M059J (cell line): ENCODE measurements at regions not wholly inside any gene's neighbourhood (a gene's known extent, or its start where the extent isn't known, plus 50 kb on each side); places are given as distances from the start of the nearest gene placed in this dataset.
A peak's percentile ranks its signal among the peaks of the same experiment; 100 is the strongest.

Experiments used
- DNase-seq: peaks from one replicate; pipeline ENCODE4 v3.0.0-alpha.2; 2012; ENCODE audit warnings: low read depth

DNA sequence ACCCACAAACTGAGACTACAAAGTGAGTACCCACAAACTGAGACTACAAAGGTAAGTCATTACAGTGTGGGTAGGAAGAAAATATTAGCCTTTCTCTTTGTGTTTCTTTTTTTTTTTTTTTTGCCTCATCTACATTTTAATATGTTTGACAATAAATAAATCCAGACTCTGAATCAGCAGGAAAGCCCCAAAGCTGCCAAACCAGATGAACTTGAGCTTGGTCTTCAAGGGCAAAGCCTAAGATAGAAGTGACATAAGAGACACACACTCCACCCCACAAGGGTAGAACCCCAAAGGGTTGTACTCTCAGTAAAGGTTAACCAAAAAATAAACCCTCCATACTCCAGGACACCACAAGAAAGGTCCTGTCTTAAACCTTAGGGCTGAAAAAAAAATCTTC is 326.8 kb upstream of the ARID1B start:
- DNase-seq, result no peak

DNA sequence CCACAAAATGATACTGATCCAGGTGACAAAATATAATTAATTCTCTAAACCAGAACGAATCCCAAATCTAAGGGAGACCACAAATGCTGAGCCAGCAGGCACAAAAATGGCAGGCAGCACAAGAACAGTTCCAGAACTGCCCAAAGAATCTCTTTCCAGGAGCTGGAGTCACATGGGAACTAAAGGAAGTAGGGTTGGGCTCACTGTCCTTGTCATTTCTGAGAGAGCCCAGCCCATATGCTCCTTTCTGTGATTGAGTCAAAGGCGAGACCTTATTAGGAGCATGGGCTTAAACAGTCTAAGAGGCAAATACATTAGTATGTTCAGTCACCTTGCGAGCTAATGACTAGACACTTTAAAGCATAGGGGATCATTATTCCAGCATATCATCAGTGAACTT is 327.6 kb upstream of the ARID1B start:
- peak; percentile 30 for DNase-seq

DNA sequence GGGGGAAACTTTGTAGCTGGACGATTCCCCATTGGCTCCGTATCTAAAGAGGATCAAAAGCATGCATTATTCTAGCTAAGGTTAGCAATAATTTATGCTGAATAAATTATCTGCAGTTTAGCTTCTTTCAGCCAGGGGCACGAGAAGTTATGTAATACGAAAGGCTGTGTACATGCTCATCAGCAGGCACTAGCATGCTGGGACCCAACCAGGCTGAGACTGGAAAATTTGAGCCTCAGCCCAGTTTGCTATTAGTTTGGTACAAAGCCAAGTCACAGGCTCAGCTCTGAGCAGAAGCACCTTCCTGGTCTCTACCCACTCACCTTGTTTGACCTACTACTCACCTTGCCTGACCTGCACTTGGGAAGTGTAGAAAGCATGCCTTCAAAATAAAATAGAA is 328.1 kb upstream of the ARID1B start:
- peak; percentile 18 for DNase-seq

GRCh38 chr6:156448579-156448978 is 328.6 kb upstream of the ARID1B start:
- DNase-seq, result no peak

GRCh38 chr6:156440688-156441087 is 336.5 kb upstream of the ARID1B start:
- DNase-seq, result no peak

DNA sequence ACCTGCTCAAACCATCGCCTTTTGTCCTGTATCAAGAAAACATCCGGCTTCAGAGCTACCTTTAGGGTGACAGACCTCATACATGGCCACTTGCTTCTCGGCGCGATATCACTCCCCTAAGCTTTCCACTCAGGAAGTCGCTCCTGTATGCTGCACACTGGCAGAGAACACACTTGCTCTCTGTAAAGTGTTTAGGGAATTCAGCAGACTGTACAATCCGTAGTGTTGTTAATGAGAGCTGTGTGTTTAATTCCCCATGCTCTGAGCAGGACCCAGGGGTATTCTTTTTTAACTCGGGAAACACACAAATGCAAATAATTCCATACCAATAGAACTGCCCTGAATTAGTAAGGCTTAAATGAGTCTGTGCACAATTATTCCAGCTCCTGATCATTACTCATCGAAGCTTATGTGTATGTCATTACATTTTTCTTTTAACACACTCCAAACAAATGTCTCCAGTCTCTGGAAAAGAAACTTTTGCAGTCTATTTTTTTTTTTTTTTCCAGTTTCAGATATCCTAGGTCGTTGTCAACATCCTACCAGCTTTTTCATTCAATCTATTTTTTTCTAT is 338.7 kb upstream of the ARID1B start:
- DNase-seq, result no peak

DNA sequence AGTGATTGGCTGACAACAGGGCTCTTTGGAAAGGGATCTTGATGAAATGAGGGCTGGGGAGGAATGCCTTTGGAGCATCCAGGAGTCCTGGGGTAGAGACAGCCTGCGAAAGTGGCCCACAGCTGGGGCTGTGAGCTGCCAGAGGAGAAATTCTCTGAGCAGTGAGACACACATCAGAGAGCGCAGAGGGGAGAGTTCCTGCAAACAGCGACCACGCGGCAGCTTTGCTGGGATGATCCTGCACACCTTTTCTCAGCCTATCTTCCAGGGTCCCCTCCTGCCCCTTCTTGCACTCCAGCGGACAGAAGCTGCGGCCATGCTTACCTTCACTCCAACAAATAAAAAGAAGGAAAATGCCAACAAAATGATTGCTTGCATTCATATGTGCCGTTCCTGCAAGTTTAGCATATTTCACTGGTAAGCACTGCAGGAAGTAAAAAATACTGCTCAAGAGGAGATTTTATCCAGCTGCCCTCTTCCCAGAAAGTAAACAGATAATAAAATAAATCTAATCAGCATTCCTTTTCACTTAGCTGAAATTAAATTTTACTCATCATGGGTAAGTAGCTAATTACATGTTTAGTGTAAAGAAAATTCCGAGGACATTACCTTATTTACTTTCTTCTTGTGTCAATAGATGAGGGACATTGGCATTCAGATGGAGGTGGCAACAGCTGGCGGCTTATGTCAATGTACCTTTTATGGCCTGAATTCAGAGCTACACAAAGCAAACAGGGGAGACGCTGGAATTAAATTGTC is 339.9 kb upstream of the ARID1B start:
- no peak for DNase-seq

DNA sequence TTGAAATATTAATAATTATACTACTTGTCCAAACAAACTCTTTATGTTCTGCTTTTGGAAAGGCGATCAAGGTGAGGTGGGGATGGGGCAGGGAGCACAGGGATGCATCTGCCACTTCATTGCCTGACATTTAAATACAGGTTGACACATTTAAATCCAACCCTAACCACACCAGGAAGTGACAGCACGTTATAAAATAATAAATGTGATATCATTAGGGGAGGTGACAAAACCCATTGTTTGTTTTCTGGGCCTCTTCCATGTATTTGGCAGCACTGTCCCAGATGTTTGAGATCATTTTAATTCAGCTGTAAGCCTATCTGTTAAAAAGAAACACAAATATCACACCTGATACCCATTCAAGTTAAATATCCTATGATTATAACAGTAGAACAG is 342.4 kb upstream of the ARID1B start:
- DNase-seq, result no peak

DNA sequence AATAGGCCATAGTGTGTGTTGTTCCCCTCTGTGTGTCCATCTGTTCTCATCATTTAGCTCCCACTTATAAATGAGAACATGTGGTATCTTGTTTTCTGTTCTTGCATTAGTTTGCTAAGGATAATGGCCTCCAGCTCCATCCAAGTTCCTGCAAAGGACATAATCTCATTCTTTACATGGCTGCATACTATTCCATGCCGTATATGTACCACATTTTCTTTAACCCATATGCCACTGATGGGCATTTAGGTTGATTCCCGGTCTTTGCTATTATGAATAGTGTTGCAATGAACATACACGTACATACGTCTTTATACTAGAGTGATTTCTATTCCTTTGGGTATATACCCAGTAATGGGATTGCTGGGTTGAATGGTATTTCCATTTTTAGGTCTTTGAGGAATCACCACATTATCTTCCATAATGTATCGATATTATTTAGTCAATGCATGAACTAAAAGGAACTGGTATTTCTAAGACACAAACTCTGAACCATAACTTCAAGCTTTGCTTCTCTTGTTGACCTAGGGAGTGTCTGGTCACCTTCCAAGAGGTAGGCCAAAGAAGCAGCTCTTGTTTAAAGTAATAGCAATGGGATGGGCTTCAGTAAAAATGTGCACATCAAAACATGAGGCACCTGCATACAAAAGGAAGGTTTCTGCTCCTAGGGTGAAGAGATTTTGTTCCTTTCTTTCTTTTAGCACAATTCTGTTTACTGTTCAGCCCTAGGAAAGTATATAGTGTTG is 343.0 kb upstream of the ARID1B start:
- DNase-seq, result no peak

DNA sequence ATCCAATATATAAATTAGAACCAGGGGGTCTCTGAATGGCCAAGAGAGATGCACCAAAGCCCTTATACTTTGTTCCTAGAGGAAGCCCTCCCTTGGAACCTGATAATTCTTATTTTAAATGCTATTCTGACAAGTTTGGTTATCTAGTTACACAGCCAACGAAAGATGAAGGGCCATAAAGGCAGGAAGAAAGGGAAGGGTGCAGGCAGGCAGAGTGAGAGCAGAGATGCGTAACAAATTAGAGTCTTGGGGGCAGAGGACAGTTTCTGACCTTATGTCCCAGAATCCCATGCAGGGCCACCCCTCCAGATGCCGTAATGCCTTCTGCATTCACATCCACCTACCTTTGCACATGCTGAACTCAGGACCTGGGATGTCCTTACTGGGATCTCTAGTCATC is 344.6 kb upstream of the ARID1B start:
- no peak for DNase-seq

- no peak for DNase-seq
Measured at GRCh38 chr6:156430386-156430785, 346.8 kb upstream of the ARID1B start.

DNA sequence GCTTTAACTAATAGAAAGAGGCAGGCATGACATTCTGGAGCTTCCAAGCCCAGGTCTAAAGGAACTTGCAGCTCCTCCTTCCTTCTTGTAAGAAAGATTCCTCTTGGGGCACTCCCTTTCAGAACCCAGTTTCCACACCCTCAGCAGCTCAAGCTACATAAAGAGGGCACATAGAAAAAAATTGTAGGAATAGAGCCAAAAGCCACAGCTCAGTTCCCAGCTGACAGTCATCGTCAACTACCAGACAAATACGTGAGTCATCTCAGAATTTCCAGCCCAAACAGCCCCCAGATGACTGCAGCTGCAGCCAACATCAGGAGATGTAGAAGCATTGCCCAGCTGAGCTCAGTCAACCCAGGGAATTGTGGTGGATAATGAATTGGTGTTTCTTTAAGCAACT is 349.8 kb upstream of the ARID1B start:
- peak; percentile 97 for DNase-seq

DNA sequence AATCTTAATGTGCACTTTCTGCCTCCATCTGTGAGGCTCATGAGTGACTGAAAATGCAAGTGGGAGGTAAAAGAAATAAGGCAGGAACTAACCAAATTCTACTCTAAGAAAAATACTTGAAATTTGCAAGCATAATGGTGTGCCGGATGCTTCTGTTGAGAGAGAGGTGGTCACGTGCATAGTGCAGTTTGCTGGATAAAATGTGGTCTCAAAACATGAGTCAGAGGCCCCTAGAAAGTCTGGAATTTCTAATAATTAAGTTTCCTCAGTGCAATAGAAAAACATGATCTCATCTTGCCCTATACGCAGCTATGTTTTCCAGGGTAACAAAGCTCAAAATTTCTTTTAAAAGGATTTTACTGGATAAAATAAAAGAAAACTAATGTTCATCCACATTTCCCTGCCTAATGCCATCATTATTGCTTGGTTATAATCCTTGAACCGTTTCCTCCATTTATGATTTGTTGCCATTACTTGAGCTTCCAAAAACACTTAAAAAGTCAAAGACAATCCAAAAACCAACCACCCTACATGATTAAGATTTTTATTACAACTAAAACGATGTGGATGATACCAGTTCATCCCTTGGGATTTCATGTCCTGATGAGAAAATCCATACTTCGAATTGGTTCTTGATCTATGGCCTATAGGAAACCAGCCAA is 351.7 kb upstream of the ARID1B start:
- peak; percentile 92 for DNase-seq

DNA sequence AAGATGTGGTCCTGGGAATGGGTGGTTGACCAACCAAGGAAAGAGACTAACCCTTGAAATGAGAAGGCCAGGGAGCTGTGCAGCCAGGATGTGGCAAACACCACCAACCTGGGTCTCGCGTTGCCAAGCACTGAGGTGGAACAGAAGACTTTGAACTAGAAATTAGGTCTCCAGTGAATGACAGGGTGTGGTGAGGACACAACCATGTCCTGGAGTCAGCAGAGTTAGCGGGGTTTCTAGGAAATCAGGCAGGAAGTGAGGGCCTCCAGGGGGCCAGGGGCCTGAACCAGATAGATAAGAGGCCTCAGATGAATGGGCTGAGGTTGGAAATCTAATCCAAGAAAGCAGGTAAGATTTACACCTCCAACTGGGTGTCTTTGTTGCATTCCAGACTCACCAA is 353.3 kb upstream of the ARID1B start:
- DNase-seq, result no peak

- DNase-seq, result peak; percentile 67
Measured at GRCh38 chr6:156423075-156423474, 354.1 kb upstream of the ARID1B start.

DNA sequence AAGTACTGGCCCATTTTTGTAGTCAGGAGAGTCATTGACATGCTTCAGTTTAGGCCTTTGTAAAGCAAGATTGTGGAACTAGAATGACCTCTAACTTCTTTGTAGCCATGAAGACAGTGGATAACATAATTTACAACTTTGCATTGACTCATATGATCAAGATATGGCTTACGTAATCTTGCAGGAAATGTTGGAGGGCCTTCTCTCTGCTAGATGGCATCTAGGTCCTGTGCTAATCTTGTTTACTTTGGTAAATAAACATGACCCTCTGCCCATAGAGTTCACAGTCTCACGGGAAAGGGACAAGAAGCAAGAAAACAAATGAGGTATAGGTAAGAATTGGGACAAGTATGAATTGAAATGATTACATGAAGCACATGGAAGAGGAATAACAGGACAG is 355.2 kb upstream of the ARID1B start:
- DNase-seq, result peak; percentile 89

DNA sequence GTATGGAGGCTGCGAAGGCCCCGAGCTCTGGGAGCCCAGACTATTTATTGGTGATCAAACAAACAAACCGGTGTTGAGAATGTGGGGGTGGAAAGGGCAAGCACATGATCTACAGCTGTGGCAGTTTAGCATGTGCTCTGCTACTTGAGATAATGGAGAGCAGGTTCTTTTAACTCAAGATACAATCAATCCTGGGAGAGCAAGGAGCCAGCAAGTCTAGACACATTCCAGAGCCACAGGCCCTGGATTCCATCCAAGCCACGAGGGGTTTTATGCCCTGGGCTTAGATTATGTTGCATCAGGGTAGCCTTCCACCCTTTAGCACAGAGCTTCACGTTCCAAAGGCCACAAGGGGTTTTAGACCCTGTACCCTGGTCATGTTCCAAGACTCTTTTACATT is 355.9 kb upstream of the ARID1B start:
- peak; percentile 90 for DNase-seq

GRCh38 chr6:156420172-156420993 is 356.8 kb upstream of the ARID1B start:
- peak; percentile 59 for DNase-seq

DNA sequence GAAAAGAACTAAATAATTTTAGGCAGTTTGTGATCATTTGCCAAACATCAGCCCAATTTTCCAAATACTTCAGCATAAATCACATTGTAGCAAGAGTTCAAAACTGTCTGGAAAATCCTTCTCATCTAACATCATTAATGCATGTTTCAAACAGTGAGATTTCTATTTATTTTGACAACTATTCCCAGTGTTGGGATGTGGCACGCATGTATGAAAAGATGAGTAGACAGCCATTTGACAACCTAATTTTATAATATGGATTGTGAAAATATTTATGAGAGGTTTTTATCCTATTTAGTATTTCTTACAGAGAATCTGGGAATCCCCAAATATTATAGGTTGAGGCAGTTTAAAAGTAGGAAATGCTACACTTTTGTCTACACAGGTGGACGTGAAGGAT is 357.6 kb upstream of the ARID1B start:
- DNase-seq, result no peak

DNA sequence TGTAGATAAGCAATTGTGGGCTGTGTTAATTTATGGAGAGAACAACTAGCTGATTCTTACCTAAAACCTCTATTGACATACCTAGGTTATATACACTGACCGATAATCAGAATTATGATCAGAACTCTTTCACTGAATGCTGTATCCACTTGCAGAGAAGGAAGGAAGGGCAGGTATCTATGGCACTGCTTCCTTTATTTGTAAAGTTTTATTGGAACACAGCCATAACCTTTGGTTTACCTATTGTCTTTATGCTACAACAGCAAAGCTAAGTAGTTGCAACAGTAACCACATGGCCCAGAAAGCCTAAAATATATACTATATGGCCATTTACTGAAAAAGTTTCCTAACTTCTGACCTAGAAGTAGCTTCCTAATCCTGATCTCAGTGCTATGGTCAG is 358.9 kb upstream of the ARID1B start:
- DNase-seq, result no peak

DNA sequence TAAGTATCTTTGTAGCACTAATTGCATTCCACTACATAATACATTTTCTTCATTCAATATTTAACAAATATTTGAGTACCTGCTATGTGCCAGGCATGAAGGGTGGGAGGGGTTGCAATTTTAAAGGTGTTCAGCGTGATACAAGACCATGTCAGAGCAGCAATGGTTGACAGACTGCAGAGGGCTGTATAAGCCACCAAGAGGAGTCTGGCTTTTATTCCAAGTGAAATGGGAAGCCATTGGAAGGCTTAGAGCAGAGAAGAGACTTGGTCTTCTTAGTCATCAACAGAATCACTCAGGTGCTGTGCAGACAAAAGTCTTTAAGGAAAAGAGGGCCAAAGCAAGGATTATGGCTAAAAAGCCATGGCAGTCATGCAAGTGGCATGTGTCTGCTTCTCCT is 360.8 kb upstream of the ARID1B start:
- no peak for DNase-seq

GRCh38 chr6:156413154-156413553 is 364.0 kb upstream of the ARID1B start:
- peak; percentile 76 for DNase-seq
